LNCaP clone FGC (cell line): ENCODE measurements at regions not wholly inside any gene's neighbourhood (a gene's known extent, or its start where the extent isn't known, plus 50 kb on each side); places are given as distances from the start of the nearest gene placed in this dataset.

ENCODE experiments used
- DNase-seq: peaks from one replicate; pipeline ENCODE4 v3.0.0-alpha.2; 2011; ENCODE audit warnings: low read depth
- H3K4me3 ChIP-seq: 2 replicates; pipeline ENCODE4 v1.5.1; 2011; ENCODE audit warnings: mild to moderate bottlenecking, low read depth, low read length, control low read depth
- CTCF ChIP-seq: IDR thresholded peaks from 2 replicates; pipeline ENCODE4 v1.5.1; 2012; ENCODE audit warnings: mild to moderate bottlenecking; ENCODE audit not compliant: control insufficient read depth, insufficient read depth; ENCODE audit errors: extremely low read depth

GRCh38 chr2:64857581-64858471 is 131.4 kb upstream of the SLC1A4 start:
- no peak for DNase-seq
- H3K4me3 ChIP-seq, result no peak overlapping the region
- TF ChIP-seq CTCF, result no peak

- DNase-seq, result no peak
- no peak for TF ChIP-seq CTCF
- no peak overlapping the region for H3K4me3 ChIP-seq
Observed at GRCh38 chr2:64858541-64859311, 130.5 kb upstream of the SLC1A4 start.

- DNase-seq, result peak; percentile 30
- TF ChIP-seq CTCF, result no peak
- H3K4me3 ChIP-seq, result no peak overlapping the region
Observed at GRCh38 chr2:64859312-64860212, 129.6 kb upstream of the SLC1A4 start.

- no peak overlapping the region for H3K4me3 ChIP-seq
- DNase-seq, result no peak
- no peak for TF ChIP-seq CTCF
Observed at GRCh38 chr2:64860276-64860885, 128.8 kb upstream of the SLC1A4 start.

- no peak for DNase-seq
- no peak for TF ChIP-seq CTCF
- H3K4me3 ChIP-seq, result no peak overlapping the region
Observed at GRCh38 chr2:64860936-64861335, 128.3 kb upstream of the SLC1A4 start.
